Panc1 (cell line): ENCODE measurements at regions not wholly inside any gene's neighbourhood (a gene's known extent, or its start where the extent isn't known, plus 50 kb on each side); places are given as distances from the start of the nearest gene placed in this dataset.

Experiments
- POLR2AphosphoS5 ChIP-seq: IDR thresholded peaks from 2 replicates; pipeline ENCODE4 v1.6.1; 2012; ENCODE audit warnings: mild to moderate bottlenecking, low read depth, low read length, moderate library complexity
- SIN3A ChIP-seq: IDR thresholded peaks from 2 replicates; pipeline ENCODE4 v1.6.1; 2012; ENCODE audit warnings: low read depth, mild to moderate bottlenecking, low read length, moderate library complexity, borderline replicate concordance; ENCODE audit not compliant: insufficient read depth
- TCF7L2 ChIP-seq: IDR thresholded peaks from 2 replicates; pipeline ENCODE4 v1.6.1; 2011; ENCODE audit warnings: mild to moderate bottlenecking, low read depth, low read length, inconsistent platforms
- TF ChIP-seq, protein P1 (sequence below): fragments of 450-650 bp; IDR thresholded peaks from 2 replicates; pipeline ENCODE4 v1.5.1; 2017; ENCODE audit warnings: mild to moderate bottlenecking
- TF ChIP-seq, protein P2 (sequence below), 2 experiments: IDR thresholded peaks; 2 replicates each; pipeline ENCODE4 v1.6.1; 2011 to 2012; ENCODE audit warnings: low read depth in 2 of 2, control low read depth in 1 of 2, low read length in 1 of 2, mild to moderate bottlenecking in 1 of 2, moderate library complexity in 1 of 2; ENCODE audit not compliant: insufficient read depth in 1 of 2

GRCh38 chrX:39749728-39750127 is 348.0 kb downstream of the BCOR start:
- TF ChIP-seq, protein P1, sequence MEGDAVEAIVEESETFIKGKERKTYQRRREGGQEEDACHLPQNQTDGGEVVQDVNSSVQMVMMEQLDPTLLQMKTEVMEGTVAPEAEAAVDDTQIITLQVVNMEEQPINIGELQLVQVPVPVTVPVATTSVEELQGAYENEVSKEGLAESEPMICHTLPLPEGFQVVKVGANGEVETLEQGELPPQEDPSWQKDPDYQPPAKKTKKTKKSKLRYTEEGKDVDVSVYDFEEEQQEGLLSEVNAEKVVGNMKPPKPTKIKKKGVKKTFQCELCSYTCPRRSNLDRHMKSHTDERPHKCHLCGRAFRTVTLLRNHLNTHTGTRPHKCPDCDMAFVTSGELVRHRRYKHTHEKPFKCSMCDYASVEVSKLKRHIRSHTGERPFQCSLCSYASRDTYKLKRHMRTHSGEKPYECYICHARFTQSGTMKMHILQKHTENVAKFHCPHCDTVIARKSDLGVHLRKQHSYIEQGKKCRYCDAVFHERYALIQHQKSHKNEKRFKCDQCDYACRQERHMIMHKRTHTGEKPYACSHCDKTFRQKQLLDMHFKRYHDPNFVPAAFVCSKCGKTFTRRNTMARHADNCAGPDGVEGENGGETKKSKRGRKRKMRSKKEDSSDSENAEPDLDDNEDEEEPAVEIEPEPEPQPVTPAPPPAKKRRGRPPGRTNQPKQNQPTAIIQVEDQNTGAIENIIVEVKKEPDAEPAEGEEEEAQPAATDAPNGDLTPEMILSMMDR, result no peak
- TF ChIP-seq POLR2AphosphoS5, result no peak
- no peak for TF ChIP-seq SIN3A
- TF ChIP-seq, protein P2, sequence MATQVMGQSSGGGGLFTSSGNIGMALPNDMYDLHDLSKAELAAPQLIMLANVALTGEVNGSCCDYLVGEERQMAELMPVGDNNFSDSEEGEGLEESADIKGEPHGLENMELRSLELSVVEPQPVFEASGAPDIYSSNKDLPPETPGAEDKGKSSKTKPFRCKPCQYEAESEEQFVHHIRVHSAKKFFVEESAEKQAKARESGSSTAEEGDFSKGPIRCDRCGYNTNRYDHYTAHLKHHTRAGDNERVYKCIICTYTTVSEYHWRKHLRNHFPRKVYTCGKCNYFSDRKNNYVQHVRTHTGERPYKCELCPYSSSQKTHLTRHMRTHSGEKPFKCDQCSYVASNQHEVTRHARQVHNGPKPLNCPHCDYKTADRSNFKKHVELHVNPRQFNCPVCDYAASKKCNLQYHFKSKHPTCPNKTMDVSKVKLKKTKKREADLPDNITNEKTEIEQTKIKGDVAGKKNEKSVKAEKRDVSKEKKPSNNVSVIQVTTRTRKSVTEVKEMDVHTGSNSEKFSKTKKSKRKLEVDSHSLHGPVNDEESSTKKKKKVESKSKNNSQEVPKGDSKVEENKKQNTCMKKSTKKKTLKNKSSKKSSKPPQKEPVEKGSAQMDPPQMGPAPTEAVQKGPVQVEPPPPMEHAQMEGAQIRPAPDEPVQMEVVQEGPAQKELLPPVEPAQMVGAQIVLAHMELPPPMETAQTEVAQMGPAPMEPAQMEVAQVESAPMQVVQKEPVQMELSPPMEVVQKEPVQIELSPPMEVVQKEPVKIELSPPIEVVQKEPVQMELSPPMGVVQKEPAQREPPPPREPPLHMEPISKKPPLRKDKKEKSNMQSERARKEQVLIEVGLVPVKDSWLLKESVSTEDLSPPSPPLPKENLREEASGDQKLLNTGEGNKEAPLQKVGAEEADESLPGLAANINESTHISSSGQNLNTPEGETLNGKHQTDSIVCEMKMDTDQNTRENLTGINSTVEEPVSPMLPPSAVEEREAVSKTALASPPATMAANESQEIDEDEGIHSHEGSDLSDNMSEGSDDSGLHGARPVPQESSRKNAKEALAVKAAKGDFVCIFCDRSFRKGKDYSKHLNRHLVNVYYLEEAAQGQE (IDR thresholded peaks at IDR 0.05; ENCODE audit: insufficient read depth in 1 of 2, low read depth in 2 of 2, low read length in 1 of 2), result no peak
- TF ChIP-seq TCF7L2, result no peak
